Suppressor macrophage (primary cell): ENCODE measurements at regions not wholly inside any gene's neighbourhood (a gene's known extent, or its start where the extent isn't known, plus 50 kb on each side); places are given as distances from the start of the nearest gene placed in this dataset.
A peak's percentile ranks its signal among the peaks of the same experiment; 100 is the strongest.
"Not testable (repeated sequence)": the region's sequence is repeated elsewhere in the genome, so short reads cannot be mapped to it uniquely, and the experiment has no call there.

ENCODE experiments used
- DNase-seq, 4 experiments: peaks; one replicate each; pipeline ENCODE4 v3.0.0-alpha.2; 2020 to 2022

GRCh38 chr14:106222311-106222710 is 695.9 kb downstream of the TMEM121 start:
- DNase-seq, result peak in 3 of 4 experiments; percentile 5 to 46 (median 34)

- no peak for DNase-seq
Observed at GRCh38 chr14:106222731-106223130, 696.3 kb downstream of the TMEM121 start.

GRCh38 chr14:106227793-106228192 is 701.4 kb downstream of the TMEM121 start:
- DNase-seq, result no peak

GRCh38 chr14:106228541-106229158 is 702.3 kb downstream of the TMEM121 start:
- no peak for DNase-seq

GRCh38 chr14:106230071-106230470 is 703.7 kb downstream of the TMEM121 start:
- no peak for DNase-seq

- DNase-seq, result not testable (repeated sequence)
Observed at GRCh38 chr14:106233191-106233590, 706.8 kb downstream of the TMEM121 start.

GRCh38 chr14:106234525-106235254 is 708.3 kb downstream of the TMEM121 start:
- not testable (repeated sequence) for DNase-seq

- DNase-seq, result no peak
Observed at GRCh38 chr14:106235356-106236159, 709.2 kb downstream of the TMEM121 start.

- DNase-seq, result no peak
Observed at GRCh38 chr14:106248321-106249192, 722.2 kb downstream of the TMEM121 start.

- peak in 3 of 4 experiments; percentile 7 to 20 (median 17) for DNase-seq
Observed at GRCh38 chr14:106253995-106254394, 727.6 kb downstream of the TMEM121 start.

GRCh38 chr14:106257569-106257994 is 731.2 kb downstream of the TMEM121 start:
- peak; percentile 62 to 86 (median 79) for DNase-seq

- peak; percentile 38 to 77 (median 52) for DNase-seq
Observed at GRCh38 chr14:106268013-106268727, 741.8 kb downstream of the TMEM121 start.

GRCh38 chr14:106269029-106269428 is 742.6 kb downstream of the TMEM121 start:
- no peak for DNase-seq

- no peak for DNase-seq
Observed at GRCh38 chr14:106269451-106270204, 743.2 kb downstream of the TMEM121 start.

GRCh38 chr14:106270476-106271121 is 744.2 kb downstream of the TMEM121 start:
- peak; percentile 32 to 67 (median 50) for DNase-seq

GRCh38 chr14:106276326-106277267 is 750.2 kb downstream of the TMEM121 start:
- DNase-seq, result no peak

GRCh38 chr14:106277503-106277902 is 751.1 kb downstream of the TMEM121 start:
- peak; percentile 41 to 72 (median 54) for DNase-seq

- no peak for DNase-seq
Observed at GRCh38 chr14:106280876-106281275, 754.5 kb downstream of the TMEM121 start.
